Adrenal gland (tissue), 5 donors: ENCODE measurements at regions not wholly inside any gene's neighbourhood (a gene's known extent, or its start where the extent isn't known, plus 50 kb on each side); places are given as distances from the start of the nearest gene placed in this dataset.

ENCODE experiments used
- POLR2A ChIP-seq, 2 donors: fragments of 450-650 bp; IDR thresholded peaks; one replicate each; pipeline ENCODE4 v1.6.1; 2017; ENCODE audit warnings: antibody characterized with exemption in 2 of 2, mild to moderate bottlenecking in 2 of 2, moderate library complexity in 1 of 2
- TF ChIP-seq, protein P1 (sequence below), 6 experiments: fragments of 450-650 bp in 4 of 6; fragments of 200-600 bp in 2 of 6; sonication (generic) in 1 of 6; IDR thresholded peaks; 1 replicate in 5 of 6; 2 replicates in 1 of 6; pipeline versions ENCODE4 v1.5.1 to v1.8.0; 2016 to 2021; ENCODE audit warnings: antibody characterized with exemption in 6 of 6, mild to moderate bottlenecking in 2 of 6, moderate library complexity in 1 of 6
- donor health status: DM: no; HTN: no; CAD: no.

DNA sequence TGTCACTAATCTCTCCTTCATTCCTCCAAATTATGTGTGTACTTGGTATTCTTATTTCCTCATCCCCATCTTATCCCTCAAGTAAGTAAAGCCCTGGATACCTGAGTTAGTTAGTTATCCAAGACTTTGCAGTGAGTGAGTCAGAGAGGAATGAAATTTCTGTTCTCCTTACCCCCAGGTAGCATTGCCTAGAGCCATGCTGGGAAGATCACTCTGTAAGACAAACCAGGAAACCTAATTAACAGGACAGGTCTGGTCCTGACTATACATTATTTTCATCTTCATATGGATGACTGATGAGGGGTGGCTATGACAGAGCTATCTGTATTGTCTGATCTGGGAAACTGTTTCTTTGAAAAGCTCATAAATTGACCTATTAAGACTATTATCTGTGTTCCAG lies 55.0 kb upstream of the ITGA6 start:
- TF ChIP-seq, protein P1, sequence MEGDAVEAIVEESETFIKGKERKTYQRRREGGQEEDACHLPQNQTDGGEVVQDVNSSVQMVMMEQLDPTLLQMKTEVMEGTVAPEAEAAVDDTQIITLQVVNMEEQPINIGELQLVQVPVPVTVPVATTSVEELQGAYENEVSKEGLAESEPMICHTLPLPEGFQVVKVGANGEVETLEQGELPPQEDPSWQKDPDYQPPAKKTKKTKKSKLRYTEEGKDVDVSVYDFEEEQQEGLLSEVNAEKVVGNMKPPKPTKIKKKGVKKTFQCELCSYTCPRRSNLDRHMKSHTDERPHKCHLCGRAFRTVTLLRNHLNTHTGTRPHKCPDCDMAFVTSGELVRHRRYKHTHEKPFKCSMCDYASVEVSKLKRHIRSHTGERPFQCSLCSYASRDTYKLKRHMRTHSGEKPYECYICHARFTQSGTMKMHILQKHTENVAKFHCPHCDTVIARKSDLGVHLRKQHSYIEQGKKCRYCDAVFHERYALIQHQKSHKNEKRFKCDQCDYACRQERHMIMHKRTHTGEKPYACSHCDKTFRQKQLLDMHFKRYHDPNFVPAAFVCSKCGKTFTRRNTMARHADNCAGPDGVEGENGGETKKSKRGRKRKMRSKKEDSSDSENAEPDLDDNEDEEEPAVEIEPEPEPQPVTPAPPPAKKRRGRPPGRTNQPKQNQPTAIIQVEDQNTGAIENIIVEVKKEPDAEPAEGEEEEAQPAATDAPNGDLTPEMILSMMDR (IDR thresholded peaks at IDR 0.05), result no peak
- no peak for TF ChIP-seq POLR2A (IDR thresholded peaks at IDR 0.05)
